DMS 273 (cell line): ENCODE measurements at regions not wholly inside any gene's neighbourhood (a gene's known extent, or its start where the extent isn't known, plus 50 kb on each side); places are given as distances from the start of the nearest gene placed in this dataset.

Experiments used
- DNase-seq: peaks from one replicate; lab custom pipeline; 2025; ENCODE audit not compliant: unreplicated experiment; lab: John Stamatoyannopoulos, UW

DNA sequence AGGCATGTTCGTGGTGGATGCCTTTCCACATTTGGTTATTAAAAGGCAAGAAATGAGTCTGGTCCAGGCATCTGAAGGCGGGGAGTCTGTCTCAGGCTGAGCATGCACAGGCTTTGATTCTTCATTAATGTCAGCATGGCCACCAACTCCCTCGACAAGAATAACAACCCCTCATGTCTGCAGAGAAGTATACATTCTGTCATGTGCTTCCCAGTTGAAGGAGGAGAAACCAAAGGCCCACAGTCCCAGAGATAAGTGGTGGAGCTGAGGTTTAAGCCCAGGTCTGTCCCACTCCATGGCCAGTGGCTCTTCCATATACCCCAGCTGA is 61.6 kb upstream of the LAPTM5 start:
- no peak for DNase-seq

DNA sequence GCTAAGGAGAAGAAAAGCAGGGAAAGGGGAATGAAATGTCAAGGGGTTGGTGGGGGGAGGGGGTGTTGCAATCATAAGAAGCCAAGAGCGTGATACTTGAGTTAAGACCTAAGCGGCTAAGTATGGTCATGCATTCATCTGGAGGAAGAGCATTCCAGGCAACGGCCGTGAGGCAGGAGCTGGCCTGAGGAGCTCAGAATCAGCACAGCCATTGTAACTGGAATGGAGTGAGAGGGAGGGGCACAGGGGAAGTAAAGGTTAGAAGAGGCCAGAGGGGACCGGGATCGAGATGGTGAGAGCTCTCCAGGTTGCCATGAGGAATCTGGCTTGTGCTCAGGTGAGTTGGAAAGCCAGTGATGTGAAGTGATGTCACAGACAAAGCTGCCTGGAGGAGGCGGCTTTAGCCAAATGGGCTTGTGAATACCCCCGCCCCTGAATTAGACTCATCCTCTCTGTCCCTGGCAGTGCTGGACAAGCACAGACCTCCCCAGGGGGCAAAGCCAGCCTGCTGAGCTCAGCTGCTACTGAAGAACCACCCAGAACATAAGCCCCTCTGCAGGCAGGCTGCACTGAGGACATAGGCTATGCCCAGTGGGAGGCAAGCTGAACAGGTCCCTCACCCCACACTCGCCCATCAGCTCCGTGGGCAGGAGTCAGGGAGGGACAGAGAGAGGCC is 61.1 kb upstream of the LAPTM5 start:
- DNase-seq = no peak

- DNase-seq = no peak
Measured at GRCh38 chr1:30817548-30817947, 60.0 kb upstream of the LAPTM5 start.

DNA sequence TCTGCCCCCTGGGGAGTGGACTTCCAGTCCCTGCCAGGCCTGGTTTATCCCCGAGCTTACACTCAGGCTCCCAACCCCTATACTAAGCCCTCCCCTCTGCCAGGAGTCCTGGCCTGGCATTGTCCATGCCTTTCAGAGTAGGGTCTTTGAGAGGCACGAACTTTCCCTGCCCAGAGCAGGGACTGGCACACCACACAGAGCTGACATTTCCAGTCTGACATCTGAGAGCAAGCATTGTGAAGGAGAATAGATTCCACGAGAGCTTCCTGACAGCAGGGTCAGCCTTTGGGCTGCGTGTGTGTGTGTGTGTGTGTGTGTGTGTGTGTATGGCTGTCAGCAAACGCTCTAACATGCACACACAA is 59.5 kb upstream of the LAPTM5 start:
- DNase-seq = no peak

DNA sequence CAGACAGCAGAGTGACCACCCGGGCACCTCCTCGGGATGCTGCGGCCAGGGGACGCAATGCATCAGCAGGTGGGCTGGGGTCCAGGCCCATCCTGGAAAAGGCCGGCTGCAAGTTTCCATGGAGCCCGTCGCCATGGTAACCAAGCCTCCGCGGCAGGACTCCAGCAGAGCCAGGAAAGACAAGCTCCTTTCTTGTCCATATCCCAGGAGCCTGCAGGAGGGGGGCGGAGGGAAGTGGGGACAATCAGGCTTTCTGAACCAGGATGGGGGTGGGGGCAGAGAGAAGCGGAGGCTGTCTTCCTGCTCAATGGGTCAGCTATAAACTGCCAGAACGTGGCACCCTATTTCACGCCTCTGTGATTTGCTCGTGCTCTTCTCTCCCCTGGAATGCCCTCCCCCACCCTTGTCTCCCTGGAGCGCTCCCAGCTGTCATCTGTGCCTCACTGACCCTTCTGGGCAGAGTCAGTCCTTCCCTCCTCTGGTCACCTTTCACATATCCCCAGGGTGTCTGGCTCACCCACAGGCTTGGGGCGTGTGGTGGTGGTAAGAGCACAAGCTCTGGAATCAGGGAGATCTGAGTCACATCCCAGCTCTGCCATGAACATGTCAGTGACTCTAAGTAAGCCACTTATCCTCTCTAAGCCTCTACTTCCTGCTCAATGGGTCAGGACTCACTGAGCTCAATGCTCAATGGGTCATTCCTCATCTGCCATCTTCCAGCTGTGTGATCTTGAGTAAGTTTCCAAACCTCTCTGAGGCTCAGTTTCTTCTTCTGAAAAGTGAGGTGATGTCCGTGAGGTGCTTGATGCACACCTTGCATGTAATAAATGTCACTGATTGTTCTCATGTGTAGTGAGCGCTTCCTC is 58.9 kb upstream of the LAPTM5 start:
- peak; percentile 80 for DNase-seq

- no peak for DNase-seq
Measured at GRCh38 chr1:30815556-30815955, 58.0 kb upstream of the LAPTM5 start.

- no peak for DNase-seq
Measured at GRCh38 chr1:30814292-30814691, 56.7 kb upstream of the LAPTM5 start.

- DNase-seq = no peak
Measured at GRCh38 chr1:30812076-30812475, 54.5 kb upstream of the LAPTM5 start.

GRCh38 chr1:30811187-30811586 is 53.6 kb upstream of the LAPTM5 start:
- no peak for DNase-seq

- DNase-seq = no peak
Measured at GRCh38 chr1:30810416-30811080, 53.0 kb upstream of the LAPTM5 start.

GRCh38 chr1:30809514-30810263 is 52.1 kb upstream of the LAPTM5 start:
- DNase-seq = no peak

DNA sequence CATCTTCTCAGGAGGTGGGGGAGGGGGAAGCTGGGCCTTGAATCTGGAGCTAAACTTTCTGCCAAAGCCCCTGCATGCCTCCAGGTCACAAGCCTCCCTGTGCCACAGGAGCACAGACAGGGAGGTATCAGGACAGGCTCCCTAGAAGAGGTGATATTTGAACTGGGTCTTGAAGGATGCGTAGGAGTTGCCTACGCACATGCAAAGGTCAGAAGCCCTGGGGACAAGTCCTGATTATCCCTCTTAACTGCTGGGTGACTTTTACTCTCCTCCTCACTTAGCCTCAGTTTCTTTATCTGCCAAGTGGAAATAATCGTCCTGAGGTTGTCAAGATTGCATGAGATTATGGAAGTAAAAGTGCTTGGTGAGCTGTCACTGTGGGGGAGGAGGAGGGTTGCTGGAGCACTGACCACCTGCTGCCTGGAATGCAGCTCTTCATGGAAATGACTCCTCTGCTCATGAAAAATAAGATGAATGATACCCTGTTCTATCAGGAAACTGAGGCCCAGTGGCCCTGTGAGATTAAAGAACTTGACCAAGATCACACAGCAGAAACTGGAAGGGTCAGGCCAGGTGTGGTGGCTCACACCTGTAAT is 50.6 kb upstream of the LAPTM5 start:
- no peak for DNase-seq

DNA sequence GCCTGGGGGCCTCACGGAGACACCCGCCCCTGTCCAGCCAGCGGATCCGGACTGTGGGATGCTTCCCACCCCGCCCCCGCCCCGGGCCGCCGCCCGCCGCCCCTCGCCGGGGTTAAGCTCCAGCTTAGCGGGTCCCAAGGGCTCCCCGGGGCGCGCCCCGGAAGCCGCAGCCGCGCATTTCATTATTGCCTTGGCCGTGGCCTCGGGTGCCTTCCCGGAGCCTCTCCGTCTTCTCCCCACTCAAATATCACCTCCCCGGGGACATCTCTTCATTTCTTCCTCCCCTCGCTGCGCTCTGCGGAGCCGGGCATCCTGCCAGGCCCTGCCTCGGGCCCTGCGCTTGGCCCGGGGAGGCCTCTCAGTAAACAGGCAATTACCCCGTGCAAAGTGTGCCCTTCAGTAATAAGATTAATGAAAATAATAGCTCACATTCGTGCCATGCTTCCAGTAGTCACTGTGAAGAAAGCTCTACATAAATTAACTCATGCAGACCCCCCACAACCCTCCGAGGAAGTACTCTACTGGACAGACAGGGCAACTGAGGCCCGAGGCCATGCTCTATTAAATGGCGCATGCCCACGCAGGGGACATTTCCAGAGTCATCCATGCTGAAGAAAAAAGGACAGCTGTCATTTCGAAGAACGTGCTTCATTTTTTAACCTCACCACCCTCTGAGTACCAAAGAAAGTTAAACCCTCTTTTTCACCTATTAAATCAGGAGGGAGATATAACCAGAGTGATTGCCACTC is 49.9 kb upstream of the LAPTM5 start:
- DNase-seq = peak; percentile 87
